H1 (cell line): ENCODE measurements at regions not wholly inside any gene's neighbourhood (a gene's known extent, or its start where the extent isn't known, plus 50 kb on each side); places are given as distances from the start of the nearest gene placed in this dataset.

Experiments
- POLR2AphosphoS5 ChIP-seq: IDR thresholded peaks from 2 replicates; pipeline ENCODE4 v1.6.1; 2011; ENCODE audit warnings: low read depth, low read length
- POU5F1 ChIP-seq: IDR thresholded peaks from 2 replicates; pipeline ENCODE4 v1.6.1; 2011; ENCODE audit warnings: low read depth, mild to moderate bottlenecking, low read length, moderate library complexity
- RAD21 ChIP-seq, 2 experiments: IDR thresholded peaks in 1 of 2; conservative IDR thresholded peaks in 1 of 2; 2 replicates each; pipeline ENCODE4 v1.6.1; 2011; ENCODE audit warnings: low read depth in 2 of 2, low read length in 2 of 2, improper control_type of control experiment in 1 of 2, inconsistent platforms in 1 of 2, mild to moderate bottlenecking in 1 of 2, moderate library complexity in 1 of 2
- SRF ChIP-seq: IDR thresholded peaks from 2 replicates; pipeline ENCODE4 v1.6.1; 2011; ENCODE audit warnings: mild to moderate bottlenecking, low read depth, low read length, moderate library complexity
- TEAD4 ChIP-seq: IDR thresholded peaks from 2 replicates; pipeline ENCODE4 v1.6.1; 2012; ENCODE audit warnings: low read depth, low read length, inconsistent platforms, mixed read lengths
- TF ChIP-seq, protein P1 (sequence below): fragments of 300-600 bp; sonication (generic); IDR thresholded peaks from 2 replicates; pipeline ENCODE4 v1.7.1; 2012; ENCODE audit warnings: low read length, moderate library complexity, mild to moderate bottlenecking, inconsistent platforms; ENCODE audit not compliant: insufficient replicate concordance

DNA sequence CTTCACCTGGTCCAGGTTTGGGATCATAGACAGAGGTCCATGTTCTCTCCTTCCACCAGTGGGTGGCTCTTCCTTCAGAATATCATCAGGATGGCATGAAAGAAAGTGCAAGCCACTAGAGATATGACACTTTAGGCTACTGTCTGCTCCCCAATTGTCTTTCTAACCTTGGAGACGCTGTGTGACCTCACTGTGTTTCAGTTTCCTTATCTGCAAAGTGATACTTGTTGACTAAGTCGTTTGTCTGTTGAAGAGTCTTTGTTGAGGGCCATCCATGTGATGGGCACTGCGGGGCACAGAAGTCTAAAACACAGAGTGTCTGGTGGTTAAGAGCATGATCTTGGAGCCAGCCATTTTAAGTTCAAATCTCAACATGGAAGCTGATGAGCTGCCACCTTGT lies 259.9 kb upstream of the THSD7B start (continued):
- TF ChIP-seq, protein P1, sequence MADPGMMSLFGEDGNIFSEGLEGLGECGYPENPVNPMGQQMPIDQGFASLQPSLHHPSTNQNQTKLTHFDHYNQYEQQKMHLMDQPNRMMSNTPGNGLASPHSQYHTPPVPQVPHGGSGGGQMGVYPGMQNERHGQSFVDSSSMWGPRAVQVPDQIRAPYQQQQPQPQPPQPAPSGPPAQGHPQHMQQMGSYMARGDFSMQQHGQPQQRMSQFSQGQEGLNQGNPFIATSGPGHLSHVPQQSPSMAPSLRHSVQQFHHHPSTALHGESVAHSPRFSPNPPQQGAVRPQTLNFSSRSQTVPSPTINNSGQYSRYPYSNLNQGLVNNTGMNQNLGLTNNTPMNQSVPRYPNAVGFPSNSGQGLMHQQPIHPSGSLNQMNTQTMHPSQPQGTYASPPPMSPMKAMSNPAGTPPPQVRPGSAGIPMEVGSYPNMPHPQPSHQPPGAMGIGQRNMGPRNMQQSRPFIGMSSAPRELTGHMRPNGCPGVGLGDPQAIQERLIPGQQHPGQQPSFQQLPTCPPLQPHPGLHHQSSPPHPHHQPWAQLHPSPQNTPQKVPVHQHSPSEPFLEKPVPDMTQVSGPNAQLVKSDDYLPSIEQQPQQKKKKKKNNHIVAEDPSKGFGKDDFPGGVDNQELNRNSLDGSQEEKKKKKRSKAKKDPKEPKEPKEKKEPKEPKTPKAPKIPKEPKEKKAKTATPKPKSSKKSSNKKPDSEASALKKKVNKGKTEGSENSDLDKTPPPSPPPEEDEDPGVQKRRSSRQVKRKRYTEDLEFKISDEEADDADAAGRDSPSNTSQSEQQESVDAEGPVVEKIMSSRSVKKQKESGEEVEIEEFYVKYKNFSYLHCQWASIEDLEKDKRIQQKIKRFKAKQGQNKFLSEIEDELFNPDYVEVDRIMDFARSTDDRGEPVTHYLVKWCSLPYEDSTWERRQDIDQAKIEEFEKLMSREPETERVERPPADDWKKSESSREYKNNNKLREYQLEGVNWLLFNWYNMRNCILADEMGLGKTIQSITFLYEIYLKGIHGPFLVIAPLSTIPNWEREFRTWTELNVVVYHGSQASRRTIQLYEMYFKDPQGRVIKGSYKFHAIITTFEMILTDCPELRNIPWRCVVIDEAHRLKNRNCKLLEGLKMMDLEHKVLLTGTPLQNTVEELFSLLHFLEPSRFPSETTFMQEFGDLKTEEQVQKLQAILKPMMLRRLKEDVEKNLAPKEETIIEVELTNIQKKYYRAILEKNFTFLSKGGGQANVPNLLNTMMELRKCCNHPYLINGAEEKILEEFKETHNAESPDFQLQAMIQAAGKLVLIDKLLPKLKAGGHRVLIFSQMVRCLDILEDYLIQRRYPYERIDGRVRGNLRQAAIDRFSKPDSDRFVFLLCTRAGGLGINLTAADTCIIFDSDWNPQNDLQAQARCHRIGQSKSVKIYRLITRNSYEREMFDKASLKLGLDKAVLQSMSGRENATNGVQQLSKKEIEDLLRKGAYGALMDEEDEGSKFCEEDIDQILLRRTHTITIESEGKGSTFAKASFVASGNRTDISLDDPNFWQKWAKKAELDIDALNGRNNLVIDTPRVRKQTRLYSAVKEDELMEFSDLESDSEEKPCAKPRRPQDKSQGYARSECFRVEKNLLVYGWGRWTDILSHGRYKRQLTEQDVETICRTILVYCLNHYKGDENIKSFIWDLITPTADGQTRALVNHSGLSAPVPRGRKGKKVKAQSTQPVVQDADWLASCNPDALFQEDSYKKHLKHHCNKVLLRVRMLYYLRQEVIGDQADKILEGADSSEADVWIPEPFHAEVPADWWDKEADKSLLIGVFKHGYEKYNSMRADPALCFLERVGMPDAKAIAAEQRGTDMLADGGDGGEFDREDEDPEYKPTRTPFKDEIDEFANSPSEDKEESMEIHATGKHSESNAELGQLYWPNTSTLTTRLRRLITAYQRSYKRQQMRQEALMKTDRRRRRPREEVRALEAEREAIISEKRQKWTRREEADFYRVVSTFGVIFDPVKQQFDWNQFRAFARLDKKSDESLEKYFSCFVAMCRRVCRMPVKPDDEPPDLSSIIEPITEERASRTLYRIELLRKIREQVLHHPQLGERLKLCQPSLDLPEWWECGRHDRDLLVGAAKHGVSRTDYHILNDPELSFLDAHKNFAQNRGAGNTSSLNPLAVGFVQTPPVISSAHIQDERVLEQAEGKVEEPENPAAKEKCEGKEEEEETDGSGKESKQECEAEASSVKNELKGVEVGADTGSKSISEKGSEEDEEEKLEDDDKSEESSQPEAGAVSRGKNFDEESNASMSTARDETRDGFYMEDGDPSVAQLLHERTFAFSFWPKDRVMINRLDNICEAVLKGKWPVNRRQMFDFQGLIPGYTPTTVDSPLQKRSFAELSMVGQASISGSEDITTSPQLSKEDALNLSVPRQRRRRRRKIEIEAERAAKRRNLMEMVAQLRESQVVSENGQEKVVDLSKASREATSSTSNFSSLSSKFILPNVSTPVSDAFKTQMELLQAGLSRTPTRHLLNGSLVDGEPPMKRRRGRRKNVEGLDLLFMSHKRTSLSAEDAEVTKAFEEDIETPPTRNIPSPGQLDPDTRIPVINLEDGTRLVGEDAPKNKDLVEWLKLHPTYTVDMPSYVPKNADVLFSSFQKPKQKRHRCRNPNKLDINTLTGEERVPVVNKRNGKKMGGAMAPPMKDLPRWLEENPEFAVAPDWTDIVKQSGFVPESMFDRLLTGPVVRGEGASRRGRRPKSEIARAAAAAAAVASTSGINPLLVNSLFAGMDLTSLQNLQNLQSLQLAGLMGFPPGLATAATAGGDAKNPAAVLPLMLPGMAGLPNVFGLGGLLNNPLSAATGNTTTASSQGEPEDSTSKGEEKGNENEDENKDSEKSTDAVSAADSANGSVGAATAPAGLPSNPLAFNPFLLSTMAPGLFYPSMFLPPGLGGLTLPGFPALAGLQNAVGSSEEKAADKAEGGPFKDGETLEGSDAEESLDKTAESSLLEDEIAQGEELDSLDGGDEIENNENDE = no peak
- TF ChIP-seq RAD21 (IDR thresholded peaks at IDR 0.05 in 1 of 2, conservative IDR thresholded peaks at IDR 0.05 in 1 of 2; ENCODE audit: low read depth in 2 of 2, low read length in 2 of 2) = no peak
- TF ChIP-seq TEAD4 = no peak
- no peak for TF ChIP-seq SRF
- no peak for TF ChIP-seq POU5F1
- no peak for TF ChIP-seq POLR2AphosphoS5
